GM19468 (cell line): ENCODE measurements at regions not wholly inside any gene's neighbourhood (a gene's known extent, or its start where the extent isn't known, plus 50 kb on each side); places are given as distances from the start of the nearest gene placed in this dataset.
"Not testable (repeated sequence)": the region's sequence is repeated elsewhere in the genome, so short reads cannot be mapped to it uniquely, and the experiment has no call there.

ENCODE experiments used
- ATAC-seq: cut with Tn5 transposase; IDR thresholded peaks from one replicate; pipeline ENCODE4 v1.9.1; 2021; ENCODE audit warnings: mild to moderate bottlenecking, moderate library complexity, moderate number of reproducible peaks; ENCODE audit not compliant: unreplicated experiment; ENCODE audit errors: extremely low read depth

DNA sequence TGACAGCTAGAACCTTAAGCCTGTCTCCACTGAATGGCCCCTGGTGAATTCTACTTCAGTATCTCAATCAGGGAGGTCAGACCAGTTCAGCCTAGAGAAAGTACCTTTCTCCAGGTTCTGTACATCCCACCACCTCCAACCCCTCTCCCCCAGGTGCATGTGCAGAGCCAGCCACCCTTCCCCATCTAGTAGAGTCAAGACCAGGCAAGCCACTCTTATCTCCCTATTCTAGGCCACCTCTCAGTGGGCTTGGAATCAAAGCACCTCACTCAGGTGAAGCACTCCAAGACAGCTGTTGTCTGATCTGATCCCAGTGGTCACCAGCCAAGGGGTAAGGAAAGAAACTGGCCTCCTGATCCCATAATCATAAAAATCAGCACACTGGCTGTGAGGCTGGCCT is 340.9 kb downstream of the BCL11B start:
- no peak for ATAC-seq

DNA sequence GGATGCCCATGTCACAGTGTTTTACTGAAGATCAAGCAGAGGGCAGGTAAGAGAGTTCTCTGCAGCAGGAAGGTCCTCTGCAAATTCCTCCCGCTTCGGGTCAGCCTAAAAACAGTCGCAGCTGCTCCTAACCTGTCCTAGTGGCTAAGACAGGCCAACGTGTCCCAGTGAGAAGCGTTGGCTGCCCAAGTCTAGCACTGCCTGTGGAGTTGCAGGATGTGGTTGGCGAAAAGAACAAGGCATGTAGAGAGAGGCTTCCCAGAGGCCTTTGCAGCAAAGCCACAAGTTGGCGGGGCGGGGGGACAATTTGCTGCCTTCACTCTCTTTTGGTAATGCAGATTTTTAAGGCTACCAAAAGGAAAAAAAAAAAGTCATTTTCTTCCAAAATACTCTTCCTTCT is 340.1 kb downstream of the BCL11B start:
- no peak for ATAC-seq

- no peak for ATAC-seq
Observed at GRCh38 chr14:98932431-98933325, 339.3 kb downstream of the BCL11B start.

DNA sequence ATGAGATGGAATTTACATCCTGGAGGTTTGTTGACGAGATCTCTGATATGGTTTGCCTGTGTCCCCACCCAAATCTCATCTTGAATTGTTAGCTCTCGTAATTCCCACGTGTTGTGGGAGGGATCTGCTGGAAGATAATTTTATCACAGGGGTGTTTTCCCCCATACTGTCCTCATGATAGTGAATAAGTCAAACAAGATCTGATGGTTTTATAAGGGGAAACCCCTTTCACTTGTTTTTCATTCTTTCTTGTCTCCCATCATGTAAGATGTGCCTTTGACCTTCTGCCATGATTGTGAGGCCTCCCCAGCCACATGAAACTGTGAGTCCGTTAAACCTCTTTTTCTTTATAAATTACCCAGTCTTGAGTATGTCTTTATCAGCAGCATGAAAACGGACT is 337.4 kb downstream of the BCL11B start:
- ATAC-seq = not testable (repeated sequence)

DNA sequence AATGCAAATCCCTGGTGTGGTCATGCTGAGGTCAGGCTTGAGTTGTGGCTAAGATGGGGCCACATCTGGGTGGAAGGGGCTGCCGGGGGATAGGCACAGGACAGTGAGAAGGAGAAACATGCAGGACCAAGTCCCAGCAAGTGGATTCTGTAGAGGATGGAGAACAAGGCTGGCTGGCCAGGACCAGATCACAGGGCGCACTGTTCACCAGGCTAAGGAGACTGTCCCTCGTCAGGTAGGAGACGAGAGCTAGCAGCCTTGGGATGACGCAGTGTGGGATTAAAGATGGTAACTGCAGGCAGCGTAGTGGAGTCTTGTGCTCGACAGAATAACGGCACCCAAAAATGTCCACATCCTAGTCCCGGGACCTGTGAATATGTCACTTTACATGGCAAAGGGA is 336.1 kb downstream of the BCL11B start:
- ATAC-seq = no peak

DNA sequence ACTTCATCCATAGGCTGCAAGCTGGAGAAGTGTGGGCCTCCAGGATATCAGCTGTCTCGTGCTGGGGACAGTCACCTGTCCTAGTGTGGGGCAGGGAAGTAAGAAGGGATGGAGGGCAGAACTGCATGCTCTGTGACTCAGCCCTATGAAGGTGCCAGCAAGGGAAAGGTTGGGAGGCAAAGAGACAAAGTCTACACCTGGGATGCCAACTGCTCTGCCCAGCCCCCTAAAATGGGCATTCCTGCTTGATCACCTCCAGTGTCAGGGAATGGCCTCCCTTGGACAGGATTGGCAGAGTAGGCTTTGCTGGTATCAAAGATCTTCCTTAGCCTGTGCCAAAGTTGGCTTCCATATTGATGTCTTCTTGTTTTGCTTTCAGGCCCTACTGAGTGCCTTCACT is 335.0 kb downstream of the BCL11B start:
- ATAC-seq = no peak

DNA sequence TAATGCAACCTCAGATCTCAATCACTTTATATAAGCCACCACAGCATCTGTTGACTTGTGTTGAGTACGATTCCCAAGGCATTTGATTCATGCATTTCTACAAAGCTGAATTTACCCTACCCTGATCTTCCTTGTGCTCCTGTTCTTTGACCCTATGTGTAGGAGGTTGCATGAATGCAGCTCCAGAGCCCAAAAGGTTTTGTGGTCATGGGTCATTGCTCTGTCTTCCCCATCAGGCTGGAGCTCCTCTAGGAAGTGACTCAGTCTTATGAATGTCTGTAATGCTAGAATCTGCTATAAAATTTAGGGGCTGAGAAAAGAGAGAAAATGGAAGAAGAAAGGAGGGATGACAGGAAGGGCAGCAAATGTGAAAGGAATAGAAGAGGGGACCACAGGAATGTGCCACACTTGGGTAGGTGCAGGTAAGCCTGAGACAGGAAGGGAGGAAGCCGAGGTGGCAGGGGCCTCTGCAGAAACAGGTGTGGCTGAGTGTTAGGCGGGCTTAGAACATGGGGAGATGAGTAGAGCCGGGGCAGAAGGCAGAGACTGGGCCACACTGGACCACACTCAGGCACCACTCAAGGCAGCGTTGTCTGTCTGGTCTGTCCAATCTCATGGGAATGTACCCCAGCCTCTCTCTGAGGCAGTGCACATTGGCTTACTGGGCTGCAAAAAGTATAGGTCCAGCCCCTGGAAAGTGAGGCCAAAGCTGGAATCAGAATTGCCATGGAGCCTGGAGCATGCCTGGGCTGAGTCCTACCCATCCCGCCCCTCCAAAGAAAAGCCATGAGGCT is 334.1 kb downstream of the BCL11B start:
- no peak for ATAC-seq

DNA sequence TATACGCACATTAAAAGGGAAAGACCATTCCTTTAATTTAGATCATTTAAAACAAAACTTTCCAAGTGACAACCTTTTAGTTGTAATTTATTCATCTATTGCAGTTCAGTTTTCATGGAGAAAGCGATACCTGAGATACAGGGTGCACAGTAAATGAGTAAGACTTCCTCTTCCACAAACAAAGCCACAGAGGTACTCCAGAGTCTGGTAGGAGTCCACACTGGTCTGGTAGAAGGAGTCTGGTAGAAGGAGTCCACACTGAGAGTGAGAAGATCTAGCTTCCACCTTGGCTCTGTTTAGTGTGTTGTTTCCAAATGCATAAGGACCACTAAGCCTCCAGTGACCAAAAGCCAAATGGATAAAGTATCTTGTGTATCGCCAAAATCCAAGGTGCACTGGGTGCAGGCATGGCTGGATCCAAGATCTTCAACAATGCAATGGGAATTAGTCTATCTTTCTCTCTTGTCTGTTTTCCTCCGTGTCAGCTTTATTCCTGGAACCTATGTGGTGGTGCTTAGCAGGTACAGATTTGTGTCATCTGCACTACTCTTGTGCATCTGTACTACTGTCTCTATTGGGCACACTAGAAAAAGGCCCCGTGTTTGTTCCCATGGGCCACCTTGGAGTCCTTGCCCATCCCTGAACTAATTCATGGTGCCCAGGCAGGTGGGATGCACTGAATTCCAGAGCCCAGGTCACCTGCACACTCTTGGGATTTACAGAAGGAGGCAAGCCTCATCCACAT is 331.1 kb downstream of the BCL11B start:
- no peak for ATAC-seq

GRCh38 chr14:98941481-98941880 is 330.5 kb downstream of the BCL11B start:
- no peak for ATAC-seq

DNA sequence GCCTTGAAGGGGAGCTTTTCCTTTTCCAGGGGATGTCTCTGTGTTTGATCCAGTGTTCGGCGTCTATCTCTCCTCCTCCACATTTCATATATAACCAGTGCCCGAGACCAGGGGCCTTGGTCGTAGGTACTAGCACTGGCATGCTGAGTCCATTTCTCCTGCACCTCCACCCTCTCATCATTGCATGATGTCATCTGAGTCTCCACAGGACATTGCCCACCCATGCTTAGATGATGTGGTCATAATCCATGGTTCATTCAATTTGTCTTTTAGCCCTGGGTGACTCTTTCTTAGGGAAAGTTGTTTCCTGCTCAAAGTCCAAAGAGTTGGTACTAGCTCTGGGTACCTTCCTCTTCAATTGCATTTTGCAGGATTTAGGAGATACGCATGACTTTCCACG is 328.1 kb downstream of the BCL11B start:
- no peak for ATAC-seq

DNA sequence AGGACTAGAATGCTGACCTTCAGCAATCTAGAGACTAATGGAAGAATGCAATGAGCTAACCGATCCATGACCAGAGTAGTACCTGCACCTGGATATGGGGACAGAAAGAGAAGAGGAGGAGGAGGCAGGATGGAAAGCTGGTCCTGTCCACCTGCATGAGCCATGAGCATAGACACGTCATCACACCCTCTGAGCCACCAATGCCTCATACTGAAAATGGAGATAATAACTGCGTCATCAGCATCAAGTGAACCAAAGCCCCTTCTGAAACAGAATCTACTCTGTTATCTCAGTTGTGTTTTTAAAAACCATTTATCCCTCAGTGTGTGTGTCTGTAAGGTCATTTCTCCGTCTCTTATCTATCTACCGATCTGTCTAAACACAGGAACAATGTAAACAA is 327.0 kb downstream of the BCL11B start:
- ATAC-seq = no peak

GRCh38 chr14:98945611-98946570 is 326.1 kb downstream of the BCL11B start:
- no peak for ATAC-seq

GRCh38 chr14:98946940-98947339 is 325.1 kb downstream of the BCL11B start:
- ATAC-seq = no peak

- no peak for ATAC-seq
Observed at GRCh38 chr14:98947911-98948595, 323.9 kb downstream of the BCL11B start.

- ATAC-seq = no peak
Observed at GRCh38 chr14:98949051-98949450, 322.9 kb downstream of the BCL11B start.

GRCh38 chr14:98949481-98950135 is 322.4 kb downstream of the BCL11B start:
- ATAC-seq = no peak

DNA sequence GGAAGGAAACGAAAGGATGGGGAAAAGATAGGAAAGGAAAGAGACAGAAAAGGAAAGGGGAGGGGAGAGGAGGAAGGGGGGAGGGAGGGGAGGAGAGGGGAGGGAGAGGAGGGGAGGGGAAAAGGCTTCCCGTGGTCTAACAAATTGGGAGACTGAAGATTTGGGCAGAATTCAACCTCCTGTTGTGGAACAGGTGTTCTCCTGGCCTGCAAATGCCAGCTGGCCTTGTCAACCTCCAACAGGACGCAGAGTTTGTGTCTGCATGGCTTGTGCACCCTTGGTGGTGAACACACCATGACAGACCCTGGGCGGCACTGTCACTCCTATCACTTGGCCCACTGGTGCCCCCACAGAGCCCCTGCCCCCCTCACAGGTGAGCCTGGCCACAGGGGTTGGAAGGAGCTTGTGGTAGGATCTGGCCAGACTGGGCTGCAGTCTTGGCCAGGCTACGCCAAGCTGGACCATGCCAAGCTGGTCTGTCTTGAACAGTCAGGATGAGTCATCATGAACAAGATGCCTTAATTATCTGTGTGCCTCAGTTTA is 321.6 kb downstream of the BCL11B start:
- no peak for ATAC-seq

DNA sequence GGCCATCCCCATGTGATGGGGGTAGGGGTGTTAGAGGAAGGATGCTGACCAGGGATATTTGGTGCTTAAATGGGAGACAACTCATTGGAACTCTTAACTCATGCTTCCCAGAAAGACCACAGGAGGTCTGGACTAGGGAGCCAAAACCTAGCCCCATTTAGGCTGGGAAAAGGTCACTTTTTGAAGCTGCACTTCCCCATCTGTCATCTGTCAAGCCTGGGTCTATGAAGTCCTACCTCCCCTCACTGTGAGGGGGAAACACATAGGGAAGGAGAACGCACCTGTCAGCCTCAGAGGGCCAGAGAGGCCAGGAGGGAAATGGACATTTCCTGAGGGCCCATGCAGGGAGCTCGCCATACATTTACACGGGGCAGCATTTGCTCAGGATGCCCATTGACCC is 321.0 kb downstream of the BCL11B start:
- no peak for ATAC-seq
